WTC11 (cell line): ENCODE measurements at regions not wholly inside any gene's neighbourhood (a gene's known extent, or its start where the extent isn't known, plus 50 kb on each side); places are given as distances from the start of the nearest gene placed in this dataset.

Source experiments
- ATAC-seq: fragments of 200-7000 bp; cut with Tn5 transposase; 2 replicates; pipeline ENCODE4 v1.10.0; 2021; ENCODE audit warnings: mild to moderate bottlenecking, moderate library complexity
- CTCF ChIA-PET: fragments of 300-600 bp; sonication (Branson Sonifier 250); formaldehyde crosslinking; loops from one replicate; lab custom pipeline; 2021; ENCODE audit warnings: antibody characterized with exemption; lab: Charles Lee
- POLR2A ChIA-PET: fragments of 350-600 bp; sonication (Branson Sonifier 250); formaldehyde crosslinking; loops from one replicate; lab custom pipeline; 2021; ENCODE audit warnings: antibody characterized with exemption; lab: Charles Lee
- DNase-seq: peaks from one replicate; pipeline ENCODE4 v3.0.0; 2021; ENCODE audit warnings: low spot score
- H3K27ac Mint-ChIP-seq: 2 replicates; pipeline ENCODE4 v1.8.0; 2021; ENCODE audit warnings: mixed read lengths
- H3K27me3 Mint-ChIP-seq: 2 replicates; pipeline ENCODE4 v1.8.0; 2021; ENCODE audit warnings: low read depth, mild to moderate bottlenecking, moderate library complexity, mixed read lengths
- H3K36me3 Mint-ChIP-seq: 2 replicates; pipeline ENCODE4 v1.8.0; 2021; ENCODE audit warnings: mixed read lengths
- H3K4me1 Mint-ChIP-seq: 2 replicates; pipeline ENCODE4 v1.8.0; 2022; ENCODE audit warnings: mixed read lengths
- H3K4me3 Mint-ChIP-seq: 2 replicates; pipeline ENCODE4 v1.8.0; 2021; ENCODE audit warnings: mild to moderate bottlenecking, moderate library complexity, mixed read lengths
- H3K9me3 Mint-ChIP-seq: 2 replicates; pipeline ENCODE4 v1.8.0; 2021; ENCODE audit warnings: mixed read lengths
- ATF2 ChIP-seq: sonication (generic); formaldehyde crosslinking; IDR thresholded peaks from 2 replicates; pipeline ENCODE4 v1.8.1; 2022; ENCODE audit warnings: low read depth, missing genetic modification reagents, borderline replicate concordance
- EMX1 ChIP-seq: fragments of 250-450 bp; sonication (Bioruptor Pico); IDR thresholded peaks from 2 replicates; pipeline ENCODE4 v1.8.0; 2021; ENCODE audit warnings: mild to moderate bottlenecking
- FOXJ3 ChIP-seq: sonication (generic); formaldehyde crosslinking; IDR thresholded peaks from 2 replicates; pipeline ENCODE4 v1.9.0; 2021; ENCODE audit warnings: missing genetic modification reagents, mild to moderate bottlenecking, borderline replicate concordance
- FOXP4 ChIP-seq: sonication (generic); formaldehyde crosslinking; IDR thresholded peaks from 2 replicates; pipeline ENCODE4 v1.8.0; 2022; ENCODE audit warnings: mild to moderate bottlenecking, missing genetic modification reagents
- GABPB1 ChIP-seq: sonication (generic); formaldehyde crosslinking; IDR thresholded peaks from 2 replicates; pipeline ENCODE4 v1.8.1; 2023; ENCODE audit warnings: mild to moderate bottlenecking, missing genetic modification reagents
- IRF1 ChIP-seq: sonication (generic); formaldehyde crosslinking; IDR thresholded peaks from 2 replicates; pipeline ENCODE4 v1.8.0; 2023; ENCODE audit warnings: missing genetic modification reagents
- JUN ChIP-seq: sonication (generic); formaldehyde crosslinking; IDR thresholded peaks from 2 replicates; pipeline ENCODE4 v1.8.0; 2023; ENCODE audit warnings: mild to moderate bottlenecking, missing genetic modification reagents
- MAX ChIP-seq: sonication (generic); formaldehyde crosslinking; IDR thresholded peaks from 2 replicates; pipeline ENCODE4 v1.8.0; 2022; ENCODE audit warnings: mild to moderate bottlenecking, missing genetic modification reagents
- MXD4 ChIP-seq: fragments of 250-450 bp; sonication (Bioruptor Pico); IDR thresholded peaks from 2 replicates; pipeline ENCODE4 v1.8.0; 2021; ENCODE audit warnings: mild to moderate bottlenecking, moderate library complexity, borderline replicate concordance
- MYBL2 ChIP-seq: sonication (generic); formaldehyde crosslinking; IDR thresholded peaks from 2 replicates; pipeline ENCODE4 v1.8.1; 2023; ENCODE audit warnings: mild to moderate bottlenecking, moderate library complexity, missing genetic modification reagents
- NFATC4 ChIP-seq: fragments of 250-450 bp; sonication (Bioruptor Pico); IDR thresholded peaks from 2 replicates; pipeline ENCODE4 v1.9.0; 2021; ENCODE audit warnings: mild to moderate bottlenecking
- NR1H2 ChIP-seq: sonication (generic); formaldehyde crosslinking; IDR thresholded peaks from 2 replicates; pipeline ENCODE4 v1.9.0; 2021; ENCODE audit warnings: mild to moderate bottlenecking, moderate library complexity, missing genetic modification reagents
- OVOL2 ChIP-seq: fragments of 250-450 bp; sonication (Bioruptor Pico); IDR thresholded peaks from 2 replicates; pipeline ENCODE4 v1.9.0; 2021; ENCODE audit warnings: mild to moderate bottlenecking, borderline replicate concordance
- PREB ChIP-seq: sonication (generic); formaldehyde crosslinking; IDR thresholded peaks from 2 replicates; pipeline ENCODE4 v1.8.1; 2022; ENCODE audit warnings: mild to moderate bottlenecking, missing genetic modification reagents, moderate library complexity, borderline replicate concordance
- RELA ChIP-seq: sonication (generic); formaldehyde crosslinking; IDR thresholded peaks from 2 replicates; pipeline ENCODE4 v1.8.1; 2022; ENCODE audit warnings: missing genetic modification reagents, mild to moderate bottlenecking, borderline replicate concordance
- RORB ChIP-seq: fragments of 250-450 bp; sonication (Bioruptor Pico); IDR thresholded peaks from 2 replicates; pipeline ENCODE4 v1.9.0; 2021; ENCODE audit warnings: mild to moderate bottlenecking
- ZNF396 ChIP-seq: fragments of 250-450 bp; sonication (Bioruptor Pico); IDR thresholded peaks from 2 replicates; pipeline ENCODE4 v1.8.0; 2021; ENCODE audit warnings: mild to moderate bottlenecking, moderate library complexity, borderline replicate concordance
- ZNF423 ChIP-seq: fragments of 250-450 bp; sonication (Bioruptor Pico); IDR thresholded peaks from 2 replicates; pipeline ENCODE4 v2.1.2; 2022; ENCODE audit warnings: mild to moderate bottlenecking, moderate library complexity
- ZSCAN18 ChIP-seq: fragments of 250-450 bp; sonication (Bioruptor Pico); IDR thresholded peaks from 2 replicates; pipeline ENCODE4 v2.1.2; 2022; ENCODE audit warnings: mild to moderate bottlenecking, moderate library complexity

- DNase-seq (no peak), ATAC-seq (no peak)
- Mint-ChIP-seq H3K4me1 (no peaks in the 10 kb centered on the region), H3K27ac (no peak overlapping the region), H3K27me3 (no peaks in the 10 kb centered on the region; the same call in 1 of the 2 replicates), H3K4me3 (no peak overlapping the region), H3K9me3 (peaks cover 9% of the 10 kb centered on the region), H3K36me3 (peaks cover 3% of the 10 kb centered on the region; the same call in 1 of the 2 replicates)
- ChIA-PET POLR2A (no interaction called here), CTCF (no interaction called here)
- TF ChIP-seq FOXJ3 (CRISPR knock-in tag): no peak
- no peak for TF ChIP-seq MYBL2 (CRISPR knock-in tag)
- no peak for TF ChIP-seq EMX1
- TF ChIP-seq JUN (CRISPR knock-in tag): no peak
- no peak for TF ChIP-seq PREB (CRISPR knock-in tag)
Observed at GRCh38 chr5:27172693-27173092, 134.3 kb upstream of the CDH9 start.

- H3K9me3 Mint-ChIP-seq: peaks cover 9% of the 10 kb centered on the region
- ChIA-PET CTCF (no interaction called here), POLR2A (no interaction called here)
- no peak for DNase-seq
- no peaks in the 10 kb centered on the region for H3K4me1 Mint-ChIP-seq
- TF ChIP-seq MXD4 (CRISPR knock-in tag) (no peak), ZSCAN18 (CRISPR knock-in tag) (no peak), ZNF396 (no peak), RELA (CRISPR knock-in tag) (no peak), IRF1 (CRISPR knock-in tag) (no peak), FOXP4 (CRISPR knock-in tag) (no peak), NFATC4 (CRISPR knock-in tag) (no peak), ATF2 (no peak), ZNF423 (CRISPR knock-in tag) (no peak), GABPB1 (CRISPR knock-in tag) (no peak), MAX (no peak), NR1H2 (CRISPR knock-in tag) (no peak), RORB (CRISPR knock-in tag) (no peak), OVOL2 (CRISPR knock-in tag) (no peak)
- H3K27ac Mint-ChIP-seq: no peak overlapping the region
- H3K4me3 Mint-ChIP-seq: no peak overlapping the region
- peaks cover 3% of the 10 kb centered on the region; the same call in 1 of the 2 replicates for H3K36me3 Mint-ChIP-seq
- H3K27me3 Mint-ChIP-seq: no peaks in the 10 kb centered on the region; the same call in 1 of the 2 replicates
- no peak for ATAC-seq
Observed at GRCh38 chr5:27171761-27172261, 133.4 kb upstream of the CDH9 start.
